GM23248 (cell line): ENCODE measurements at regions not wholly inside any gene's neighbourhood (a gene's known extent, or its start where the extent isn't known, plus 50 kb on each side); places are given as distances from the start of the nearest gene placed in this dataset.

Source experiments
- EZH2 ChIP-seq: fragments of 200-600 bp; sonication (generic); IDR thresholded peaks from 2 replicates; pipeline ENCODE4 v1.6.1; 2018; ENCODE audit warnings: antibody characterized with exemption, mild to moderate bottlenecking; ENCODE audit not compliant: insufficient read depth, poor library complexity, severe bottlenecking
- EZH2phosphoT487 ChIP-seq: fragments of 200-600 bp; sonication (generic); IDR thresholded peaks from 2 replicates; pipeline ENCODE4 v1.6.1; 2018; ENCODE audit warnings: antibody characterized with exemption, moderate library complexity, mild to moderate bottlenecking, low read depth; ENCODE audit not compliant: insufficient read depth

- TF ChIP-seq EZH2 (no peak), EZH2phosphoT487 (no peak)
These were observed 74.1 kb upstream of the GLI2 start for GRCh38 chr2:120661551-120661950.
